RWPE2 (cell line): ENCODE measurements at regions not wholly inside any gene's neighbourhood (a gene's known extent, or its start where the extent isn't known, plus 50 kb on each side); places are given as distances from the start of the nearest gene placed in this dataset.

ENCODE experiments used
- ATAC-seq: fragments of 200-7000 bp; cut with Tn5 transposase; 3 replicates; pipeline ENCODE4 v1.9.1; 2021; ENCODE audit warnings: low read depth
- DNase-seq: peaks from one replicate; pipeline ENCODE4 v3.0.0-alpha.2; 2020; ENCODE audit warnings: low spot score
- H3K27ac ChIP-seq: fragments of 450-650 bp; 2 replicates; pipeline ENCODE4 v1.5.1; 2017; ENCODE audit warnings: mild to moderate bottlenecking; ENCODE audit not compliant: poor library complexity, severe bottlenecking
- H3K27me3 ChIP-seq: fragments of 250-450 bp; sonication (Bioruptor Pico); 2 replicates; pipeline ENCODE4 v1.5.1; 2021; ENCODE audit warnings: mild to moderate bottlenecking, moderate library complexity; ENCODE audit not compliant: insufficient read depth, poor library complexity, severe bottlenecking
- H3K36me3 ChIP-seq: fragments of 250-450 bp; sonication (Bioruptor Pico); 2 replicates; pipeline ENCODE4 v1.5.1; 2020; ENCODE audit warnings: low read depth, mild to moderate bottlenecking, moderate library complexity
- H3K4me1 ChIP-seq: fragments of 250-450 bp; sonication (Bioruptor Pico); 2 replicates; pipeline ENCODE4 v1.5.1; 2021; ENCODE audit warnings: mild to moderate bottlenecking, moderate library complexity; ENCODE audit not compliant: insufficient read depth, poor library complexity, severe bottlenecking
- H3K4me3 ChIP-seq: fragments of 250-450 bp; sonication (Bioruptor Pico); 2 replicates; pipeline ENCODE4 v1.5.1; 2021; ENCODE audit warnings: mild to moderate bottlenecking, moderate library complexity; ENCODE audit not compliant: severe bottlenecking
- H3K9me3 ChIP-seq: fragments of 250-450 bp; sonication (Bioruptor Pico); 2 replicates; pipeline ENCODE4 v1.5.1; 2021; ENCODE audit warnings: mild to moderate bottlenecking, moderate library complexity; ENCODE audit not compliant: severe bottlenecking
- CTCF ChIP-seq: fragments of 450-650 bp; IDR thresholded peaks from one replicate; pipeline ENCODE4 v1.5.1; 2017; ENCODE audit warnings: mild to moderate bottlenecking, moderate library complexity; ENCODE audit not compliant: poor library complexity, severe bottlenecking

GRCh38 chr10:32171204-32171603, 115.0 kb upstream of the KIF5B start:
- H3K4me3 ChIP-seq, result no peak overlapping the region
- ATAC-seq (no peak), DNase-seq (no peak)

DNA sequence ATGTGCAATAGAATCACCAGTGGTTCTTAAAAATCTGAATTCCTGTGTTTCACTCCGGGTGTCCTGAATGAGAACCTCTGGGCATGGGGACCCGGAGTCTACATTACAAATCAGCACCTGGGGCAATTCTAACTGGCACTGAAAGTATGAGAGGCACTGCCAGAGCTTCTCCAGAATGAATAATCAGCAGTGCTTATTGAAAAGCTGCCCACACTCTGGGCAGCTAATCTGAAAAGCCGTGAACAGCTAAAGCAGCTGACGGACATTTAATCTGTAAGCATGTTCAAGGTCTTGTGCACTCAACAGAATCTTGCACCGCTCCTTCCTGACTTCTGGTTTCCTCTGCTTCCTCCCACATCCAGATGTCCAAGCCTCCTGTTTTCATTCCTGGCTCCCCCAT, 113.3 kb upstream of the KIF5B start:
- Histone ChIP-seq H3K36me3 (no peaks in the 10 kb centered on the region), H3K27ac (no peak overlapping the region), H3K4me1 (no peaks in the 10 kb centered on the region), H3K9me3 (no peaks in the 10 kb centered on the region), H3K27me3 (no peaks in the 10 kb centered on the region), H3K4me3 (no peak overlapping the region)
- DNase-seq (no peak), ATAC-seq (no peak)
- no peak for TF ChIP-seq CTCF

More at GRCh38 chr10:32171204-32171603, 115.0 kb upstream of the KIF5B start:
- no peaks in the 10 kb centered on the region for H3K4me1 ChIP-seq
- H3K27me3 ChIP-seq, result no peaks in the 10 kb centered on the region
- H3K9me3 ChIP-seq, result no peaks in the 10 kb centered on the region
- no peak overlapping the region for H3K27ac ChIP-seq
- TF ChIP-seq CTCF, result no peak
- H3K36me3 ChIP-seq, result no peaks in the 10 kb centered on the region

DNA sequence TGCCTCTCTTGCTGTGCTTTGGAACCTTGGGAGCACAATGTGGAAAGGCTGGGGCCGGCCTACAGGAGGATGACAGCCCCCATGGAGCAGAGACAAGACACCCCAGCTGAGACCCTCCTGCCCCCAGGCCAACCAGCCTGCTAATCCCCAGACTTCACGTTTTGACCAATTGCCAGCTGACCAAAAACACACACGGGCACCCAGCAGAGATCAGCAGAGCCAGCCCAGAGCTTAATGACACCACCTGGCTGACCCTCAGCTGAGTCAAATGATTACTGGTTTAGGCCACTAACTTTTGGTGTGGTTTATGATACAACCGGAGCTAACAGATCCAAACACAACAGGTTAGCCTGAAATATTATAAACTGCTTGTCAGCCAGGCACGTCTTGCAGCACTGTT, 111.2 kb upstream of the KIF5B start:
- no peak for ATAC-seq
- DNase-seq, result no peak
- Histone ChIP-seq H3K27me3 (no peaks in the 10 kb centered on the region), H3K4me1 (no peaks in the 10 kb centered on the region), H3K4me3 (no peak overlapping the region), H3K36me3 (no peaks in the 10 kb centered on the region), H3K27ac (no peak overlapping the region), H3K9me3 (no peaks in the 10 kb centered on the region)
- no peak for TF ChIP-seq CTCF

- DNase-seq (no peak), ATAC-seq (no peak)
- Histone ChIP-seq H3K4me3 (no peak overlapping the region), H3K9me3 (no peaks in the 10 kb centered on the region), H3K27ac (no peak overlapping the region), H3K27me3 (no peaks in the 10 kb centered on the region), H3K4me1 (no peaks in the 10 kb centered on the region), H3K36me3 (no peaks in the 10 kb centered on the region)
- no peak for TF ChIP-seq CTCF
These were observed 110.1 kb upstream of the KIF5B start for GRCh38 chr10:32166365-32166764.

DNA sequence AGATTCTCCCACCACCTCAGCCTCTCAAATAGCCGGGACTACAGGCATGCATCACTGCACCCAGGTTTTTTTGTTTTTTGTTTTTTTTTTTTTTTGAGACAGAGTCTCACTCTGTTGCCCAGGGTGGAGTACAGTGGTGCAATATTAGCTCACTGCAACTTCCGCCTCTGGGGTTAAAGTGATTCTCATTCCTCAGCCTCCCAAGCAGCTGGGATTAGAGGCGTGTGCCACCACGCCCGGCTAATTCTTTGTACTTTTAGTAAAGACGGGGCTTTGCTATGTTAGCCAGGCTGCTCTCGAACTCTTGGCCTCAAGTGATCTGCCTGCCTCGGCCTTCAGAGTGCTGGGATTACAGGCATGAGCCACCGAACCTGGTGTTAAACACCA, 107.5 kb upstream of the KIF5B start:
- Histone ChIP-seq H3K9me3 (no peaks in the 10 kb centered on the region), H3K36me3 (no peaks in the 10 kb centered on the region), H3K27me3 (no peaks in the 10 kb centered on the region), H3K4me1 (no peaks in the 10 kb centered on the region), H3K4me3 (no peak overlapping the region), H3K27ac (no peak overlapping the region)
- ATAC-seq (no peak), DNase-seq (no peak)
- no peak for TF ChIP-seq CTCF
